Stimulated activated CD4-positive, alpha-beta T cell treated with anti-CD3 and anti-CD28 coated beads, Interleukin-4, amount 100 ng/mL, for 4 hours (primary cell): ENCODE measurements at regions not wholly inside any gene's neighbourhood (a gene's known extent, or its start where the extent isn't known, plus 50 kb on each side); places are given as distances from the start of the nearest gene placed in this dataset.
"Not testable (repeated sequence)": the region's sequence is repeated elsewhere in the genome, so short reads cannot be mapped to it uniquely, and the experiment has no call there.

Experiments
- DNase-seq, 2 experiments: peaks; one replicate each; pipeline ENCODE4 v3.0.0-alpha.2; 2020

DNA sequence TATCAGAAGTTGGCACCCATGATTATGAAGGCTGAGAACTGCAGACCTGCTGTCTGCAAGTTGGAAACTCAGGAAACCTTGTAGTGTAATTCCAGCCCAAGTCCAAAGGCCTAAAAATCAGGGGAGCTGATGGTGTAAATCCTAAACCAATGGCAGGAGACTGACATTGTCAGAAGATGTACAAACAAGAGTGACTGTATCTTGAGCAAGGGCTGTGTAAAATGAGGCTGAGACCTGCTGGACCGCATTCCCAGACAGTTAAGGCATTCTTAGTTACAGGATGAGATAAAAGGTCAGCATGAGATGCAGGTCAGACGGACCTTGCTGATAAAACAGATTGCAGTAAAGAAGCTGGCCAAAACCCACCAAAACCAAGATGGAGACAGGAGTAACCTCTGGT, 147.7 kb downstream of the COG6 start:
- no peak for DNase-seq

GRCh38 chr13:39803851-39804250, 148.4 kb downstream of the COG6 start:
- DNase-seq = no peak

GRCh38 chr13:39804332-39805210, 149.1 kb downstream of the COG6 start:
- no peak for DNase-seq

GRCh38 chr13:39809466-39809865, 154.0 kb downstream of the COG6 start:
- no peak for DNase-seq

GRCh38 chr13:39810091-39810877, 154.8 kb downstream of the COG6 start:
- no peak for DNase-seq

- DNase-seq = no peak
Observed at GRCh38 chr13:39811051-39811450, 155.6 kb downstream of the COG6 start.

DNA sequence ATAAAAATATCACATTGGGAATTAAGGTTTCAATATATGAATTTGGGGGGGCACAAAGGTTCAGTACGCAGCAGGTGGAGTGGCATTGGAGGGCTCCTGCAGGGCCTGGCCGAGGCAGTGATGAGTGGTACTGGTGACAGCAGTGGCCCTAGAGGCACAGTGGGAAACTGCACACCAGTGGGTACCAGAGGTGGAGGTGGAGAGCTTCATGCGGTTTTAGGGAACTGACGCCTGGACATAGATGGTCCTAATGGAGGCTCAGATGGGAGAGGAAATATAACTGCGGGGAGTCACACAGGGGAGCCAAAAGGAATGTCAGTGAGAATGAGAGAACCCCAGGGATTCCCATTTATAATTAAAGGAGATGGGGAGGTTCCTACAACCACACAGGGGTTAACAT, 156.2 kb downstream of the COG6 start:
- DNase-seq = no peak

DNA sequence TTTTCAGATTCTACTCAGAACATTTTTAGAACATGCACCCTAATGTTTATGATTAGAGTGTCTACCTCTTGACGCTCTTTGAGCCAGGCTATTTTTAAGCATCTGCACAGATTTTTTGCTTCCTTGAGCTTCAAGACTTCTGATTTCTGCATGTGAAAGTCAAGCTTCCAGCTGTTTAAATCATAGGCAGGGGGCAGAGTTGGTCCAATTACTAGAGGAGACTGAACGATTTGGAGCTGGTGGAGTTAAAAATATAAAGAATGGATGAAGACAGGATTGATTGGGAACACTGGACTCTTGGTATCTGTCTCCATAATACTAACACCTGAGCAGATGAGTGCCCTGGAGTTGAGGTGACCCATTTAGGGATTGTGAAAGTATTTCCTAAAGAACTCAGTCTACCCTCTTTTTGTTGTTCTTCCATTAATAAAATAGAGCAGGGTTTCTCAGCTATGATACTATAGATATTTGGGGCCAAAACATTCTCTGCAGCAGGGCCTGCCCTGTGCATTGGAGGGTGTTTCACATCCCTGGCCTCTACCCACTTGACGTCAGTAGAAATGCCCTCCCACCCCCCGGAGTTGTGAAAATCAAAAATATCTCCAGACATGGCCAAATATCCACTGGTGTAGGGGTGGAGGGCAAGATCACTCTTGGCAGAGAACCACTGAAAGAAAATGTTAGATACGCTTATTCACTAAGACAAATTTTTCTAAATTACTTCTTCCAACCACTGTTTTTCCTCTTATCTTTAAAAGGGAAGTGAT, 160.1 kb downstream of the COG6 start:
- no peak for DNase-seq

GRCh38 chr13:39816936-39817335, 161.5 kb downstream of the COG6 start:
- no peak for DNase-seq

- no peak for DNase-seq
Observed at GRCh38 chr13:39818953-39819352, 163.5 kb downstream of the COG6 start.

- DNase-seq = no peak
Observed at GRCh38 chr13:39820606-39821005, 165.1 kb downstream of the COG6 start.

- no peak for DNase-seq
Observed at GRCh38 chr13:39821977-39822376, 166.5 kb downstream of the COG6 start.

DNA sequence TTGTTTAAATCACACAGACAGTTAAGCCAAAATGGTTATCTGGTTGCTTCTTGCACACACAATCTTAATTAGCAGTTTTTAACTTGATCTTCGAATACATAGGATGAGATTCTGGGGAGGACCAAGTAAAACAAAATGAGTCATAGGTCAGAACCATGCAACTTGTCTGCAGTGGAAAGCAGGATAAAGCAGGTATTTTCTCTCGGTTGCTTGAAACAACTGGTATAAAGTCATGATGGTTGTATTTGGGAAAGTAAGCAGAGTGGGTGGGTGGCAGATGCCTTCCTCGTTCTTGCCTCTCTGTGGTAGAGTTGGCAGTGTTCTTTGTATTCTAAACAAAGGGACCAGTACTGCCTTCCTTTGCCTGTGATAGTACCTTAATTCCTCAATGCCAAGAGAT, 167.0 kb downstream of the COG6 start:
- no peak for DNase-seq

- no peak for DNase-seq
Observed at GRCh38 chr13:39823063-39823713, 167.7 kb downstream of the COG6 start.

- no peak for DNase-seq
Observed at GRCh38 chr13:39825886-39826285, 170.4 kb downstream of the COG6 start.

DNA sequence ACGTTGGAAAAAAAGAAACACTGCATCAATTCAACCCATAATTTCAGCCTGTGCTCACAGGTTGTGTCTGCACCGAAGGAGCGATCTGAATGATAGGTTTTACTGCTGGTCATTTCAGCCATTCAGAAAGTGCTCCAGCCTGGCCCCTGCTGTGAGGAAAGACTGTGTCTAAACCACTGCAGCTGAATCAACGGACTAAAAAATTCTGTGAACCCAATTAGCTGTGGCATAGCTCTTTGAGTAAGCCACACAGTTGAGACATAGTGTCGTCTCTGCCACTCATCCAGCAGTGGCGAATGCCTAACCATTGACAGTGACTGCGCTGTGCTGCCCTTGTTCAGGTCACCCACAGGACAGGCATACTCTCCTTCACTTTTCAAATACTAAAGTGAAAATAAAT, 179.8 kb downstream of the COG6 start:
- DNase-seq = no peak

- no peak for DNase-seq
Observed at GRCh38 chr13:39836038-39836437, 180.6 kb downstream of the COG6 start.

- DNase-seq = not testable (repeated sequence)
Observed at GRCh38 chr13:39837866-39838265, 182.4 kb downstream of the COG6 start.

DNA sequence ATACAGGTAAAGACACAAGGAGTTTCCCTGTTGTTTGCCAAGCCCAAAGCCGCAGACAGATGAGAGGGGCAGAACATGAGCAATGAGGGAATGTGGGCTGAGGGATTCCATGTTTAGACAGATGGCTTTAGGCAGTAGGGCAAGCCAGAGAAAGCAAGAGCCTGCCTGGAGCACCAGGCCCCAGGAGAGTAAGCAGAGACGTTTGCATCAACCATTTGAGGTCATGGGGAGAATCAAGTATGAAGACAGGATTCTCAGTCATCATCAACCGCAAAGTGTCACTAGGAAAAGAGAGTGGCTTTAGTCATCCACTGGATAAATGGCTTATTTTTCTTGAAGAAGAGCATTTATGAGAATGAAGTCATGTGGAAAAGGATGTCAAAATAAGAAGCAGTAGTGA, 184.7 kb downstream of the COG6 start:
- DNase-seq = no peak

- no peak for DNase-seq
Observed at GRCh38 chr13:39847336-39847735, 191.9 kb downstream of the COG6 start.

DNA sequence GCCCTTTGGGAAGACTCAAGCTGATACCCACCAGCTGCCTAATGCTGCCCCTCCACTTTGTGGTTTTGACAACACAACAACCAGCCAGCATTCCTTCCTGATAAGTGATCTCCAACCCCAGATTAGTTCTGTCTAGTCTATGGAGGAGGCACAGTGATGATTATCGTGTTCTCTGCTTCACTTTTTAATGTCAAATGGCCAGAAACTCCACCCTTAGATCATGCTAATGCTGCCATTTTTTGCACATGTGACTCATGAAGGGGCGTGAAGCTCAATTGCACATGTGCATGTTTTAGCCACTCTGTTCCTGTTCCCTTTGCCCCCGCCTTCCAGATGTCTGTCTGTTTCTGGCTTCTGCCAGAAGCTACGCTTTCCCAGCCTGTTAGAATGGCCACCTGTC, 199.8 kb downstream of the COG6 start:
- no peak for DNase-seq

GRCh38 chr13:39856714-39857113, 201.3 kb downstream of the COG6 start:
- no peak for DNase-seq

- no peak for DNase-seq
Observed at GRCh38 chr13:39858794-39859193, 203.3 kb downstream of the COG6 start.
